OCI-LY3 (cell line): ENCODE measurements at regions not wholly inside any gene's neighbourhood (a gene's known extent, or its start where the extent isn't known, plus 50 kb on each side); places are given as distances from the start of the nearest gene placed in this dataset.

Experiments used
- H2AFZ ChIP-seq: fragments of 200-600, 300-600 bp; shearing (Covaris generic); 2 replicates; pipeline ENCODE4 v1.6.0; 2014; ENCODE audit warnings: antibody characterized with exemption, low read depth, low read length
- H3K27ac ChIP-seq: fragments of 200-600, 300-600 bp; sonication (generic); 2 replicates; pipeline ENCODE4 v1.5.1; 2014; ENCODE audit warnings: mild to moderate bottlenecking, low read length, moderate library complexity, mixed read lengths
- H3K27me3 ChIP-seq: fragments of 200-600, 300-600 bp; sonication (generic); 2 replicates; pipeline ENCODE4 v1.6.1; 2014; ENCODE audit warnings: low read depth, low read length, mixed read lengths
- H3K36me3 ChIP-seq: fragments of 200-600, 300-600 bp; sonication (generic); replicated peaks from 2 replicates; pipeline ENCODE3; 2014; ENCODE audit warnings: low read depth, low read length, mixed read lengths
- H3K4me1 ChIP-seq: fragments of 300-600, 200-600 bp; sonication (generic); 2 replicates; pipeline ENCODE4 v1.6.1; 2014; ENCODE audit warnings: low read length, mixed read lengths
- H3K4me2 ChIP-seq: fragments of 200-600, 300-600 bp; sonication (generic); 2 replicates; pipeline ENCODE4 v1.6.1; 2014; ENCODE audit warnings: low read length, mixed read lengths
- H3K4me3 ChIP-seq: fragments of 300-600, 200-600 bp; sonication (generic); 2 replicates; pipeline ENCODE4 v1.5.1; 2014; ENCODE audit warnings: antibody characterized with exemption, mild to moderate bottlenecking, low read length, moderate library complexity
- H3K79me2 ChIP-seq: fragments of 300-600, 200-600 bp; shearing (Covaris generic); 2 replicates; pipeline ENCODE4 v1.6.1; 2014; ENCODE audit warnings: mild to moderate bottlenecking, low read length, mixed read lengths
- H3K9ac ChIP-seq: fragments of 300-600, 200-600 bp; shearing (Covaris generic); 2 replicates; pipeline ENCODE4 v1.6.0; 2014; ENCODE audit warnings: mild to moderate bottlenecking, low read length, moderate library complexity
- H3K9me3 ChIP-seq: fragments of 200-600, 300-600 bp; shearing (Covaris generic); 2 replicates; pipeline ENCODE4 v1.6.1; 2014; ENCODE audit warnings: low read length, mixed read lengths; ENCODE audit not compliant: insufficient read depth
- H4K20me1 ChIP-seq: fragments of 200-600, 300-600 bp; sonication (generic); 2 replicates; pipeline ENCODE4 v1.6.1; 2016; ENCODE audit warnings: low read length, mixed read lengths; ENCODE audit not compliant: insufficient read depth
- CTCF ChIP-seq: fragments of 200-600, 300-600 bp; sonication (generic); IDR thresholded peaks from 2 replicates; pipeline ENCODE4 v1.5.1; 2014; ENCODE audit warnings: antibody characterized with exemption, low read length, low read depth
- EZH2phosphoT487 ChIP-seq: fragments of 200-600 bp; shearing (Covaris generic); IDR thresholded peaks from 2 replicates; pipeline ENCODE4 v1.6.1; 2018; ENCODE audit warnings: antibody characterized with exemption, mixed run types, low read depth

GRCh38 chr12:46442738-46443137 lies 70.2 kb upstream of the SLC38A2 start:
- Histone ChIP-seq H3K79me2 (no peaks in the 10 kb centered on the region), H3K4me3 (no peak overlapping the region), H3K27me3 (no peaks in the 10 kb centered on the region), H3K4me2 (no peak overlapping the region), H3K36me3 (no peaks in the 10 kb centered on the region), H3K27ac (no peak overlapping the region), H4K20me1 (no peaks in the 10 kb centered on the region), H3K9ac (no peak overlapping the region), H3K9me3 (no peaks in the 10 kb centered on the region), H3K4me1 (no peaks in the 10 kb centered on the region), H2AFZ (no peak overlapping the region)
- no peak for TF ChIP-seq CTCF
- TF ChIP-seq EZH2phosphoT487, result no peak

- Histone ChIP-seq H3K9ac (no peak overlapping the region), H4K20me1 (no peaks in the 10 kb centered on the region), H2AFZ (no peak overlapping the region), H3K79me2 (no peaks in the 10 kb centered on the region), H3K4me1 (no peaks in the 10 kb centered on the region), H3K4me2 (no peak overlapping the region), H3K9me3 (no peaks in the 10 kb centered on the region), H3K27me3 (no peaks in the 10 kb centered on the region), H3K27ac (no peak overlapping the region), H3K4me3 (no peak overlapping the region), H3K36me3 (no peaks in the 10 kb centered on the region)
- no peak for TF ChIP-seq EZH2phosphoT487
- no peak for TF ChIP-seq CTCF
These were observed 69.7 kb upstream of the SLC38A2 start for GRCh38 chr12:46442239-46442638.

- no peaks in the 10 kb centered on the region for H3K4me1 ChIP-seq
- H4K20me1 ChIP-seq, result no peaks in the 10 kb centered on the region
- no peak overlapping the region for H3K4me2 ChIP-seq
- H3K36me3 ChIP-seq, result no peaks in the 10 kb centered on the region
- H3K9me3 ChIP-seq, result no peaks in the 10 kb centered on the region
- H3K4me3 ChIP-seq, result no peak overlapping the region
- H3K27me3 ChIP-seq, result no peaks in the 10 kb centered on the region
- no peak overlapping the region for H3K9ac ChIP-seq
- no peaks in the 10 kb centered on the region for H3K79me2 ChIP-seq
- no peak overlapping the region for H2AFZ ChIP-seq
- TF ChIP-seq EZH2phosphoT487, result no peak
- no peak for TF ChIP-seq CTCF
- no peak overlapping the region for H3K27ac ChIP-seq
These were observed 67.4 kb upstream of the SLC38A2 start for GRCh38 chr12:46439793-46440511.

- Histone ChIP-seq H3K4me2 (no peak overlapping the region), H3K79me2 (no peaks in the 10 kb centered on the region), H3K9me3 (no peaks in the 10 kb centered on the region), H2AFZ (no peak overlapping the region), H3K4me3 (no peak overlapping the region), H3K4me1 (no peaks in the 10 kb centered on the region), H3K27me3 (no peaks in the 10 kb centered on the region), H3K36me3 (no peaks in the 10 kb centered on the region), H4K20me1 (no peaks in the 10 kb centered on the region), H3K27ac (no peak overlapping the region), H3K9ac (no peak overlapping the region)
- TF ChIP-seq EZH2phosphoT487 (no peak), CTCF (no peak)
These were observed 66.2 kb upstream of the SLC38A2 start for GRCh38 chr12:46438719-46439319.
